ENCODE measurements at regions not wholly inside any gene's neighbourhood (a gene's known extent, or its start where the extent isn't known, plus 50 kb on each side); places are given as distances from the start of the nearest gene placed in this dataset.

DNA sequence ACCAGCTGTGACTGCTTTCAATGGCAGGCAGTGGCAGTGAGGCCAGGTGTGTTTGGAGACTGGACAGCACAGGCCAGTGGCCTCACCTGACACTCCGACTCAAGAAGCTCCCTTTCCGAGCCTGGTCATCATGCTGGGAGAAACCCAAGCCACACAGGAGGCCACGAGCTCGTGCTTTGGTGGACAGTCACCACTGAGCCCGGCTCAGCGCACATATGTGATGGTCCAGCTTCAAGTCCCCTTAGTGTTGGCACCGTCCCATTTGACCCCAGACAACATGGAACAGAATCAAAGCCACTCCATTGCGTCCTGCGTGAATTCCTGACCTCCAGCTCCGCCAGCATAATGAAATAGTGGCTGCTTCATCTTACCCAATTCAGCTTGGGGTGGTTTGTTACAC is 64.0 kb upstream of the PPP1R26 start (continued):
- TF ChIP-seq, protein P1, sequence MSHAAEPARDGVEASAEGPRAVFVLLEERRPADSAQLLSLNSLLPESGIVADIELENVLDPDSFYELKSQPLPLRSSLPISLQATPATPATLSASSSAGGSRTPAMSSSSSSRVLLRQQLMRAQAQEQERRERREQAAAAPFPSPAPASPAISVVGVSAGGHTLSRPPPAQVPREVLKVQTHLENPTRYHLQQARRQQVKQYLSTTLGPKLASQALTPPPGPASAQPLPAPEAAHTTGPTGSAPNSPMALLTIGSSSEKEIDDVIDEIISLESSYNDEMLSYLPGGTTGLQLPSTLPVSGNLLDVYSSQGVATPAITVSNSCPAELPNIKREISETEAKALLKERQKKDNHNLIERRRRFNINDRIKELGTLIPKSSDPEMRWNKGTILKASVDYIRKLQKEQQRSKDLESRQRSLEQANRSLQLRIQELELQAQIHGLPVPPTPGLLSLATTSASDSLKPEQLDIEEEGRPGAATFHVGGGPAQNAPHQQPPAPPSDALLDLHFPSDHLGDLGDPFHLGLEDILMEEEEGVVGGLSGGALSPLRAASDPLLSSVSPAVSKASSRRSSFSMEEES (CRISPR knock-in tag; IDR thresholded peaks at IDR 0.05): no peak
- TF ChIP-seq, protein P2, sequence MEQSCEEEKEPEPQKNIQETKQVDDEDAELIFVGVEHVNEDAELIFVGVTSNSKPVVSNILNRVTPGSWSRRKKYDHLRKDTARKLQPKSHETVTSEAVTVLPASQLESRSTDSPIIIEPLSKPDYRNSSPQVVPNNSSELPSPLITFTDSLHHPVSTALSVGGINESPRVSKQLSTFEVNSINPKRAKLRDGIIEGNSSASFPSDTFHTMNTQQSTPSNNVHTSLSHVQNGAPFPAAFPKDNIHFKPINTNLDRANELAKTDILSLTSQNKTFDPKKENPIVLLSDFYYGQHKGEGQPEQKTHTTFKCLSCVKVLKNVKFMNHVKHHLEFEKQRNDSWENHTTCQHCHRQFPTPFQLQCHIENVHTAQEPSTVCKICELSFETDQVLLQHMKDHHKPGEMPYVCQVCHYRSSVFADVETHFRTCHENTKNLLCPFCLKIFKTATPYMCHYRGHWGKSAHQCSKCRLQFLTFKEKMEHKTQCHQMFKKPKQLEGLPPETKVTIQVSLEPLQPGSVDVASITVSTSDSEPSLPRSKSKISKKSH (CRISPR knock-in tag; IDR thresholded peaks at IDR 0.05): no peak
- TF ChIP-seq ZNF311 (CRISPR knock-in tag; IDR thresholded peaks at IDR 0.05) (no peak), FOXP1 (CRISPR knock-in tag; IDR thresholded peaks at IDR 0.05) (no peak)

DNA sequence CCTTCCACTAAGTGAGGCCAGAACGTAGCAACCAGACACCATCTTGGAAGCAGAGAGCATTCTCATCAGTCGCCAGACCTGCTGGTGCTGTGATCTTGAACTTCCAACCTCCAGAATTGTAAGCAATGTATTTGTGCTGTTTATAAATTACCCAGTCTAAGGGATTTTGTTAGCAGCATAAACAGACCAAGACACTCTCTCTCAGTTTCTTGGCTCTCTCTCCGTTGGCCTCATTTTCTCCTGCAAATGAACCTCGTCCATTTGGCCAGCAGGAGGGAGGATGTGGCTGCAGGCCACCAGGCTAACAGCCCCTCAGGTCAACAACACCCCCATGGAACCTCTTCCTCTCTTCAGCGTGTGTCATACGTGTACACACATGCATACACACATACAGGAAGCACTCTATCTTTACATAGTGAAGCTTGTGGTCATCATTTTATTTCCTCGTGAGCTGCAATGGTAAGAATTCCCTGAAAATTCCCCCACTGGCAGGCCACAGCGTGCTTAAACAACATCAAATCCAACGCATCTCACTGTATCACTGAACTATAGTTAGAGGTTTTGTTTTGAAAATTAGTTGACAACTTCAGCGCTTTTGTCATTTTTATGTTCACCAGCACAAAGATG is 62.8 kb upstream of the PPP1R26 start:
- Histone ChIP-seq H4K20me1 (replicated peaks; ENCODE audit: control insufficient read depth, insufficient read depth, low read length) (0 out of 2 replicates have a peak, but pooled peaks cover 5% of the 10 kb centered on the region), H3K9ac (ENCODE audit: insufficient read depth in 1 of 2, low read depth in 2 of 2, low read length in 2 of 2) (no peak overlapping the region), H2AFZ (ENCODE audit: low read depth, low read length) (peak overlapping the region; percentile 34; the same call in 1 of the 2 replicates), H3K9me3 (replicated peaks; ENCODE audit: control insufficient read depth, insufficient read depth, low read depth, low read length) (no peaks in the 10 kb centered on the region), H3K4me1 (replicated peaks in 1 of 2; ENCODE audit: control insufficient read depth in 2 of 2, insufficient read depth in 2 of 2, low read length in 2 of 2) (peaks cover 6 to 27% of the 10 kb centered on the region in 2 experiments; a peak in 4 of 5 replicates), H3K27ac (ENCODE audit: extremely low read depth, low read depth, low read length) (no peak overlapping the region), H3K27me3 (ENCODE audit: control insufficient read depth in 2 of 2, insufficient read depth in 2 of 2, low read length in 2 of 2) (no peaks in the 10 kb centered on the region), H3K4me2 (ENCODE audit: insufficient read depth, low read length) (no peak overlapping the region), H3K36me3 (ENCODE audit: control insufficient read depth, insufficient read depth, low read length) (no peaks in the 10 kb centered on the region), H3K9me1 (ENCODE audit: control insufficient read depth, insufficient read depth, low read length) (peaks cover 3% of the 10 kb centered on the region), H3K79me2 (ENCODE audit: control insufficient read depth, insufficient read depth, low read length) (no peaks in the 10 kb centered on the region), H3K4me3 (no peak overlapping the region)
- no TSS peak for BruUV-seq (replicated peaks)
- in situ Hi-C loops (cut with MboI) (no loop called here), intact Hi-C loops (cut with micrococcal nuclease) (loop anchor here (10.0 kb wide), 1 partner anchor 722 kb away; no protein-coding TSS in a partner anchor)
- CTCF ChIA-PET (ENCODE audit: low intra/inter-chr PET ratio): no interaction called here
- DNase-seq (ENCODE audit: extremely low read depth in 1 of 4, low spot score in 3 of 4): peak in 1 of 4 experiments; percentile 25
- 47% methylated on average over 10 of the region's 10 CpGs for WGBS (ENCODE audit: insufficient coverage, low coverage, missing lambda C conversion rate)
- no peak for FAIRE-seq
- no peak for ATAC-seq
- POLR2A ChIA-PET: no interaction called here
- TF ChIP-seq, protein P3, sequence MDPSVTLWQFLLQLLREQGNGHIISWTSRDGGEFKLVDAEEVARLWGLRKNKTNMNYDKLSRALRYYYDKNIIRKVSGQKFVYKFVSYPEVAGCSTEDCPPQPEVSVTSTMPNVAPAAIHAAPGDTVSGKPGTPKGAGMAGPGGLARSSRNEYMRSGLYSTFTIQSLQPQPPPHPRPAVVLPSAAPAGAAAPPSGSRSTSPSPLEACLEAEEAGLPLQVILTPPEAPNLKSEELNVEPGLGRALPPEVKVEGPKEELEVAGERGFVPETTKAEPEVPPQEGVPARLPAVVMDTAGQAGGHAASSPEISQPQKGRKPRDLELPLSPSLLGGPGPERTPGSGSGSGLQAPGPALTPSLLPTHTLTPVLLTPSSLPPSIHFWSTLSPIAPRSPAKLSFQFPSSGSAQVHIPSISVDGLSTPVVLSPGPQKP (CRISPR knock-in tag; IDR thresholded peaks at IDR 0.05): no peak
- TF ChIP-seq, protein P4, sequence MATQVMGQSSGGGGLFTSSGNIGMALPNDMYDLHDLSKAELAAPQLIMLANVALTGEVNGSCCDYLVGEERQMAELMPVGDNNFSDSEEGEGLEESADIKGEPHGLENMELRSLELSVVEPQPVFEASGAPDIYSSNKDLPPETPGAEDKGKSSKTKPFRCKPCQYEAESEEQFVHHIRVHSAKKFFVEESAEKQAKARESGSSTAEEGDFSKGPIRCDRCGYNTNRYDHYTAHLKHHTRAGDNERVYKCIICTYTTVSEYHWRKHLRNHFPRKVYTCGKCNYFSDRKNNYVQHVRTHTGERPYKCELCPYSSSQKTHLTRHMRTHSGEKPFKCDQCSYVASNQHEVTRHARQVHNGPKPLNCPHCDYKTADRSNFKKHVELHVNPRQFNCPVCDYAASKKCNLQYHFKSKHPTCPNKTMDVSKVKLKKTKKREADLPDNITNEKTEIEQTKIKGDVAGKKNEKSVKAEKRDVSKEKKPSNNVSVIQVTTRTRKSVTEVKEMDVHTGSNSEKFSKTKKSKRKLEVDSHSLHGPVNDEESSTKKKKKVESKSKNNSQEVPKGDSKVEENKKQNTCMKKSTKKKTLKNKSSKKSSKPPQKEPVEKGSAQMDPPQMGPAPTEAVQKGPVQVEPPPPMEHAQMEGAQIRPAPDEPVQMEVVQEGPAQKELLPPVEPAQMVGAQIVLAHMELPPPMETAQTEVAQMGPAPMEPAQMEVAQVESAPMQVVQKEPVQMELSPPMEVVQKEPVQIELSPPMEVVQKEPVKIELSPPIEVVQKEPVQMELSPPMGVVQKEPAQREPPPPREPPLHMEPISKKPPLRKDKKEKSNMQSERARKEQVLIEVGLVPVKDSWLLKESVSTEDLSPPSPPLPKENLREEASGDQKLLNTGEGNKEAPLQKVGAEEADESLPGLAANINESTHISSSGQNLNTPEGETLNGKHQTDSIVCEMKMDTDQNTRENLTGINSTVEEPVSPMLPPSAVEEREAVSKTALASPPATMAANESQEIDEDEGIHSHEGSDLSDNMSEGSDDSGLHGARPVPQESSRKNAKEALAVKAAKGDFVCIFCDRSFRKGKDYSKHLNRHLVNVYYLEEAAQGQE (IDR thresholded peaks at IDR 0.05; ENCODE audit: borderline replicate concordance): peak; percentile 50; the same call in 1 of the 2 replicates
- TF ChIP-seq, protein P4 (CRISPR knock-in tag; IDR thresholded peaks at IDR 0.05; ENCODE audit: low read depth): no peak

Measured in K562 (cell line).